ENCODE measurements at regions not wholly inside any gene's neighbourhood (a gene's known extent, or its start where the extent isn't known, plus 50 kb on each side); places are given as distances from the start of the nearest gene placed in this dataset.
"Not testable (repeated sequence)": the region's sequence is repeated elsewhere in the genome, so short reads cannot be mapped to it uniquely, and the experiment has no call there.

- no peak for DNase-seq (ENCODE audit: low read depth)
- TF ChIP-seq CTCF (IDR thresholded peaks at IDR 0.05; ENCODE audit: insufficient read depth, low read length, poor library complexity, severe bottlenecking) = no peak
- no peaks in the 10 kb centered on the region for H3K36me3 ChIP-seq (ENCODE audit: control insufficient read depth, insufficient read depth, low read length)
- no peak overlapping the region for H3K4me3 ChIP-seq (ENCODE audit: low read depth, low read length)
- no peaks in the 10 kb centered on the region for H3K27me3 ChIP-seq (ENCODE audit: control insufficient read depth, insufficient read depth, low read length)
Measured at GRCh38 chr7:49643736-49644135, 129.7 kb upstream of the VWC2 start.

GRCh38 chr7:49644396-49645166 is 128.9 kb upstream of the VWC2 start:
- Histone ChIP-seq H3K27me3 (ENCODE audit: control insufficient read depth, insufficient read depth, low read length) (no peaks in the 10 kb centered on the region), H3K4me3 (ENCODE audit: low read depth, low read length) (no peak overlapping the region), H3K36me3 (ENCODE audit: control insufficient read depth, insufficient read depth, low read length) (no peaks in the 10 kb centered on the region)
- DNase-seq (ENCODE audit: low read depth) = no peak
- TF ChIP-seq CTCF (IDR thresholded peaks at IDR 0.05; ENCODE audit: insufficient read depth, low read length, poor library complexity, severe bottlenecking) = no peak

- no peak for TF ChIP-seq CTCF (IDR thresholded peaks at IDR 0.05; ENCODE audit: insufficient read depth, low read length, poor library complexity, severe bottlenecking)
- H3K4me3 ChIP-seq (ENCODE audit: low read depth, low read length) = no peak overlapping the region
- no peak for DNase-seq (ENCODE audit: low read depth)
- no peaks in the 10 kb centered on the region for H3K36me3 ChIP-seq (ENCODE audit: control insufficient read depth, insufficient read depth, low read length)
- H3K27me3 ChIP-seq (ENCODE audit: control insufficient read depth, insufficient read depth, low read length) = no peaks in the 10 kb centered on the region
Measured at GRCh38 chr7:49645296-49645695, 128.1 kb upstream of the VWC2 start.

- no peak for DNase-seq (ENCODE audit: low read depth)
- H3K36me3 ChIP-seq (ENCODE audit: control insufficient read depth, insufficient read depth, low read length) = no peaks in the 10 kb centered on the region
- TF ChIP-seq CTCF (IDR thresholded peaks at IDR 0.05; ENCODE audit: insufficient read depth, low read length, poor library complexity, severe bottlenecking) = no peak
- H3K27me3 ChIP-seq (ENCODE audit: control insufficient read depth, insufficient read depth, low read length) = no peaks in the 10 kb centered on the region
- H3K4me3 ChIP-seq (ENCODE audit: low read depth, low read length) = no peak overlapping the region
Measured at GRCh38 chr7:49660170-49660783, 113.2 kb upstream of the VWC2 start.

- no peak for DNase-seq (ENCODE audit: low read depth)
- no peak overlapping the region for H3K4me3 ChIP-seq (ENCODE audit: low read depth, low read length)
- H3K36me3 ChIP-seq (ENCODE audit: control insufficient read depth, insufficient read depth, low read length) = no peaks in the 10 kb centered on the region
- TF ChIP-seq CTCF (IDR thresholded peaks at IDR 0.05; ENCODE audit: insufficient read depth, low read length, poor library complexity, severe bottlenecking) = no peak
- H3K27me3 ChIP-seq (ENCODE audit: control insufficient read depth, insufficient read depth, low read length) = no peaks in the 10 kb centered on the region
Measured at GRCh38 chr7:49660976-49661375, 112.5 kb upstream of the VWC2 start.

GRCh38 chr7:49665963-49666362 is 107.5 kb upstream of the VWC2 start:
- not testable (repeated sequence) for H3K4me3 ChIP-seq (ENCODE audit: low read depth, low read length); H3K27me3 ChIP-seq (ENCODE audit: control insufficient read depth, insufficient read depth, low read length); DNase-seq (ENCODE audit: low read depth); H3K36me3 ChIP-seq (ENCODE audit: control insufficient read depth, insufficient read depth, low read length)

Data from kidney epithelial cell (primary cell).